ENCODE measurements at regions not wholly inside any gene's neighbourhood (a gene's known extent, or its start where the extent isn't known, plus 50 kb on each side); places are given as distances from the start of the nearest gene placed in this dataset.

GRCh38 chr3:31403197-31403596 is 129.5 kb upstream of the STT3B start:
- Histone ChIP-seq H3K4me1 (ENCODE audit: insufficient read depth, low read length) (peaks cover 3% of the 10 kb centered on the region), H3K36me3 (ENCODE audit: insufficient read depth, low read length) (no peaks in the 10 kb centered on the region), H2AFZ (ENCODE audit: low read depth, low read length) (no peak overlapping the region), H3K27me3 (ENCODE audit: insufficient read depth, low read length) (no peaks in the 10 kb centered on the region), H3K9me3 (ENCODE audit: low read length) (no peaks in the 10 kb centered on the region), H3K4me3 (ENCODE audit: low read length) (no peak overlapping the region)

GRCh38 chr3:31404871-31405270 is 127.9 kb upstream of the STT3B start:
- Histone ChIP-seq H3K27me3 (ENCODE audit: insufficient read depth, low read length) (no peaks in the 10 kb centered on the region), H2AFZ (ENCODE audit: low read depth, low read length) (no peak overlapping the region), H3K4me3 (ENCODE audit: low read length) (no peak overlapping the region), H3K36me3 (ENCODE audit: insufficient read depth, low read length) (no peaks in the 10 kb centered on the region), H3K9me3 (ENCODE audit: low read length) (no peaks in the 10 kb centered on the region), H3K4me1 (ENCODE audit: insufficient read depth, low read length) (peaks cover 3% of the 10 kb centered on the region)

GRCh38 chr3:31405515-31405914 is 127.2 kb upstream of the STT3B start:
- H3K36me3 ChIP-seq (ENCODE audit: insufficient read depth, low read length) = no peaks in the 10 kb centered on the region
- no peak overlapping the region for H2AFZ ChIP-seq (ENCODE audit: low read depth, low read length)
- H3K4me3 ChIP-seq (ENCODE audit: low read length) = no peak overlapping the region
- H3K4me1 ChIP-seq (ENCODE audit: insufficient read depth, low read length) = peaks cover 3% of the 10 kb centered on the region
- no peaks in the 10 kb centered on the region for H3K9me3 ChIP-seq (ENCODE audit: low read length)
- H3K27me3 ChIP-seq (ENCODE audit: insufficient read depth, low read length) = no peaks in the 10 kb centered on the region

GRCh38 chr3:31406896-31407295 is 125.8 kb upstream of the STT3B start:
- H3K9me3 ChIP-seq (ENCODE audit: low read length) = no peaks in the 10 kb centered on the region
- no peaks in the 10 kb centered on the region for H3K27me3 ChIP-seq (ENCODE audit: insufficient read depth, low read length)
- H2AFZ ChIP-seq (ENCODE audit: low read depth, low read length) = no peak overlapping the region
- no peak overlapping the region for H3K4me3 ChIP-seq (ENCODE audit: low read length)
- no peaks in the 10 kb centered on the region for H3K36me3 ChIP-seq (ENCODE audit: insufficient read depth, low read length)
- H3K4me1 ChIP-seq (ENCODE audit: insufficient read depth, low read length) = peaks cover 3% of the 10 kb centered on the region

- Histone ChIP-seq H3K9me3 (ENCODE audit: low read length) (no peaks in the 10 kb centered on the region), H3K27me3 (ENCODE audit: insufficient read depth, low read length) (no peaks in the 10 kb centered on the region), H2AFZ (ENCODE audit: low read depth, low read length) (no peak overlapping the region), H3K36me3 (ENCODE audit: insufficient read depth, low read length) (no peaks in the 10 kb centered on the region), H3K4me1 (ENCODE audit: insufficient read depth, low read length) (peaks cover 3% of the 10 kb centered on the region), H3K4me3 (ENCODE audit: low read length) (no peak overlapping the region)
Measured at GRCh38 chr3:31407665-31408064, 125.1 kb upstream of the STT3B start.

GRCh38 chr3:31408720-31409119 is 124.0 kb upstream of the STT3B start:
- no peaks in the 10 kb centered on the region for H3K9me3 ChIP-seq (ENCODE audit: low read length)
- H2AFZ ChIP-seq (ENCODE audit: low read depth, low read length) = no peak overlapping the region
- H3K36me3 ChIP-seq (ENCODE audit: insufficient read depth, low read length) = no peaks in the 10 kb centered on the region
- no peak overlapping the region for H3K4me3 ChIP-seq (ENCODE audit: low read length)
- no peaks in the 10 kb centered on the region for H3K27me3 ChIP-seq (ENCODE audit: insufficient read depth, low read length)
- H3K4me1 ChIP-seq (ENCODE audit: insufficient read depth, low read length) = peaks cover 2% of the 10 kb centered on the region

- Histone ChIP-seq H3K27me3 (ENCODE audit: insufficient read depth, low read length) (no peaks in the 10 kb centered on the region), H3K36me3 (ENCODE audit: insufficient read depth, low read length) (no peaks in the 10 kb centered on the region), H3K9me3 (ENCODE audit: low read length) (no peaks in the 10 kb centered on the region)
Measured at GRCh38 chr3:31409389-31409788, 123.3 kb upstream of the STT3B start.

GRCh38 chr3:31409866-31410265 is 122.9 kb upstream of the STT3B start:
- no peaks in the 10 kb centered on the region for H3K4me1 ChIP-seq (ENCODE audit: insufficient read depth, low read length)
- no peaks in the 10 kb centered on the region for H3K27me3 ChIP-seq (ENCODE audit: insufficient read depth, low read length)
- no peak overlapping the region for H2AFZ ChIP-seq (ENCODE audit: low read depth, low read length)
- H3K4me3 ChIP-seq (ENCODE audit: low read length) = no peak overlapping the region
- H3K9me3 ChIP-seq (ENCODE audit: low read length) = no peaks in the 10 kb centered on the region
- H3K36me3 ChIP-seq (ENCODE audit: insufficient read depth, low read length) = no peaks in the 10 kb centered on the region

More at GRCh38 chr3:31409389-31409788, 123.3 kb upstream of the STT3B start:
- H2AFZ ChIP-seq (ENCODE audit: low read depth, low read length) = no peak overlapping the region
- H3K4me1 ChIP-seq (ENCODE audit: insufficient read depth, low read length) = no peaks in the 10 kb centered on the region
- no peak overlapping the region for H3K4me3 ChIP-seq (ENCODE audit: low read length)

GRCh38 chr3:31410411-31410810 is 122.3 kb upstream of the STT3B start:
- Histone ChIP-seq H3K36me3 (ENCODE audit: insufficient read depth, low read length) (no peaks in the 10 kb centered on the region), H3K4me1 (ENCODE audit: insufficient read depth, low read length) (no peaks in the 10 kb centered on the region), H3K27me3 (ENCODE audit: insufficient read depth, low read length) (no peaks in the 10 kb centered on the region), H3K4me3 (ENCODE audit: low read length) (no peak overlapping the region), H3K9me3 (ENCODE audit: low read length) (no peaks in the 10 kb centered on the region), H2AFZ (ENCODE audit: low read depth, low read length) (no peak overlapping the region)

GRCh38 chr3:31412832-31413231 is 119.9 kb upstream of the STT3B start:
- H2AFZ ChIP-seq (ENCODE audit: low read depth, low read length) = no peak overlapping the region
- H3K36me3 ChIP-seq (ENCODE audit: insufficient read depth, low read length) = no peaks in the 10 kb centered on the region
- no peaks in the 10 kb centered on the region for H3K9me3 ChIP-seq (ENCODE audit: low read length)

GRCh38 chr3:31413515-31413914 is 119.2 kb upstream of the STT3B start:
- no peak overlapping the region for H3K4me3 ChIP-seq (ENCODE audit: low read length)
- H3K27me3 ChIP-seq (ENCODE audit: insufficient read depth, low read length) = no peaks in the 10 kb centered on the region
- H3K9me3 ChIP-seq (ENCODE audit: low read length) = no peaks in the 10 kb centered on the region

More at GRCh38 chr3:31412832-31413231, 119.9 kb upstream of the STT3B start:
- Histone ChIP-seq H3K27me3 (ENCODE audit: insufficient read depth, low read length) (no peaks in the 10 kb centered on the region), H3K4me3 (ENCODE audit: low read length) (no peak overlapping the region), H3K4me1 (ENCODE audit: insufficient read depth, low read length) (peaks cover 11% of the 10 kb centered on the region)

GRCh38 chr3:31416980-31417379 is 115.7 kb upstream of the STT3B start:
- Histone ChIP-seq H3K4me1 (ENCODE audit: insufficient read depth, low read length) (peaks cover 11% of the 10 kb centered on the region), H2AFZ (ENCODE audit: low read depth, low read length) (no peak overlapping the region), H3K27me3 (ENCODE audit: insufficient read depth, low read length) (no peaks in the 10 kb centered on the region), H3K4me3 (ENCODE audit: low read length) (no peak overlapping the region), H3K9me3 (ENCODE audit: low read length) (no peaks in the 10 kb centered on the region), H3K36me3 (ENCODE audit: insufficient read depth, low read length) (no peaks in the 10 kb centered on the region)

More at GRCh38 chr3:31413515-31413914, 119.2 kb upstream of the STT3B start:
- no peak overlapping the region for H2AFZ ChIP-seq (ENCODE audit: low read depth, low read length)
- H3K36me3 ChIP-seq (ENCODE audit: insufficient read depth, low read length) = no peaks in the 10 kb centered on the region
- H3K4me1 ChIP-seq (ENCODE audit: insufficient read depth, low read length) = peaks cover 11% of the 10 kb centered on the region

GRCh38 chr3:31417486-31417885 is 115.2 kb upstream of the STT3B start:
- no peaks in the 10 kb centered on the region for H3K36me3 ChIP-seq (ENCODE audit: insufficient read depth, low read length)
- no peak overlapping the region for H2AFZ ChIP-seq (ENCODE audit: low read depth, low read length)
- H3K4me1 ChIP-seq (ENCODE audit: insufficient read depth, low read length) = peaks cover 11% of the 10 kb centered on the region
- no peaks in the 10 kb centered on the region for H3K27me3 ChIP-seq (ENCODE audit: insufficient read depth, low read length)
- H3K4me3 ChIP-seq (ENCODE audit: low read length) = no peak overlapping the region
- H3K9me3 ChIP-seq (ENCODE audit: low read length) = no peaks in the 10 kb centered on the region

- Histone ChIP-seq H3K4me3 (ENCODE audit: low read length) (no peak overlapping the region), H3K36me3 (ENCODE audit: insufficient read depth, low read length) (no peaks in the 10 kb centered on the region), H3K27me3 (ENCODE audit: insufficient read depth, low read length) (no peaks in the 10 kb centered on the region), H3K4me1 (ENCODE audit: insufficient read depth, low read length) (peaks cover 11% of the 10 kb centered on the region), H3K9me3 (ENCODE audit: low read length) (no peaks in the 10 kb centered on the region), H2AFZ (ENCODE audit: low read depth, low read length) (no peak overlapping the region)
Measured at GRCh38 chr3:31420311-31420710, 112.4 kb upstream of the STT3B start.

Measured in neuron (in vitro differentiated cells).